ENCODE measurements at regions not wholly inside any gene's neighbourhood (a gene's known extent, or its start where the extent isn't known, plus 50 kb on each side); places are given as distances from the start of the nearest gene placed in this dataset.

DNA sequence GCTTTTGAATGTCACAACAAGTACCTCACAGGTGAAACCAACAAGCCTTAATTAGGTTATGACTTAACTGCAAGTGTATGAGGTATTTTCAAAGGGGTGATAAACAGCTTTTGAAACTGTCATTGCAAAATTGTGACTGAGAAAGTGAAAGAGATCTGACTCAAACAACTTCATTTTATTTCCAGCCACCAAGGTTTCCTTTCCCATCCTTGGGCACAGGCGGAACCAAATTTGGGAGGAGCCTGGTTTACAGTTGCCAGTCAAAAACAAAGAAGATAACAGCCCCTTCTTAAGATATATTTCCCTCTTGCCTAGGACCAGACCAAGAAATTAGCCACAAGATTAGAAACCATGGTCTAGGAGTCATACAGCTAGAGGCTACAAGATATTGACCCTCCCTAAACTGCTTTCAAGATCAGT lies 417.1 kb downstream of the CSNK1G3 start:
- Histone ChIP-seq H3K4me3 (no peak overlapping the region), H3K27ac (peak overlapping the region in 1 of 2 donors; percentile 13), H3K4me1 (no peaks in the 10 kb centered on the region), H3K9me3 (no peaks in the 10 kb centered on the region), H3K36me3 (no peaks in the 10 kb centered on the region), H3K27me3 (no peaks in the 10 kb centered on the region)
- no peak for DNase-seq (ENCODE audit: low spot score)
- TF ChIP-seq CTCF (IDR thresholded peaks at IDR 0.05) = no peak

DNA sequence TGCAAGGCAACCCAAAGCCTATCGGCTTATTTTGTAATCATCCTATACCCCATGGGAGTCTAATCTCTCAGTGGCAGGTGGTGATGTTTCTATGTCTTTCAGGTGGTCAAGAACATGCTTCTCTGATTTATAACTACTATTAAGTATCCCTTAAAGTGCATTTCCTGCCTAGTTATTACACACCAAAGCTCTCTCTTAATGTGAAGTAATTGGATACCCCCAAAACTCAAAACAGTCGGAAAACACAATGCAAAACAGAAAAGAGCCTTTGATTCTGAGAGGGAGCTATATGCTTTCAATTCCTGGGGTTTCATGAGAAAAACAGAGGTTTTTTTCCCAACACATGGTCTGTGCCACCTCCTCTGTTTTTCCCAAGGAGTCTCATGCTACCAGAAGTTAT lies 416.4 kb downstream of the CSNK1G3 start:
- Histone ChIP-seq H3K4me3 (no peak overlapping the region), H3K27ac (no peak overlapping the region), H3K4me1 (no peaks in the 10 kb centered on the region), H3K27me3 (no peaks in the 10 kb centered on the region), H3K36me3 (no peaks in the 10 kb centered on the region), H3K9me3 (no peaks in the 10 kb centered on the region)
- no peak for DNase-seq (ENCODE audit: low spot score)
- TF ChIP-seq CTCF (IDR thresholded peaks at IDR 0.05) = no peak

DNA sequence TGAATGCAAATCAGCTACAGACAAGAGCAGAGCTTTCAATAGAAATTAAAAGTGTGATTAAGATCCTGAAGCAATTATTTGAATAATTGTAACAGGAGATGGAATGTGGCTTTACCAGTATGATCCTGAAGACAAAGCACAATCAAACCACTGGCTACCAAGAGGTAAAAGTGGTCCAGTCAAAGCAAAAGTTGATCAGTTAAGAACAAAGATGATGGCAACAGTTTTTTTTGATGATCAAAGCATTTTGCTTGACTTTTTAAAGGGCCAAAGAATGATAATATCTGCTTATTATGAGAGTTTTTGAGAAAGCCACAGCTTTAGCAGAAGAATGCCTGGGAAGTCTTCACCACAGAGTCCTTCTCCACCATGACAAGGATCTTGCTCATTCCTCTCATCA lies 409.2 kb downstream of the CSNK1G3 start:
- Histone ChIP-seq H3K9me3 (no peaks in the 10 kb centered on the region), H3K36me3 (no peaks in the 10 kb centered on the region), H3K4me1 (peaks cover 0 to 11% of the 10 kb centered on the region in 2 donors), H3K27ac (no peak overlapping the region), H3K27me3 (no peaks in the 10 kb centered on the region), H3K4me3 (no peak overlapping the region)
- TF ChIP-seq CTCF (IDR thresholded peaks at IDR 0.05) = no peak
- no peak for DNase-seq (ENCODE audit: low spot score)

GRCh38 chr5:123916345-123917121 lies 404.6 kb downstream of the CSNK1G3 start:
- H3K4me3 ChIP-seq = peak overlapping the region in 1 of 2 donors; percentile 6
- peaks cover 0 to 15% of the 10 kb centered on the region in 2 donors for H3K4me1 ChIP-seq
- TF ChIP-seq CTCF (IDR thresholded peaks at IDR 0.05) = no peak
- no peak for DNase-seq (ENCODE audit: low spot score)
- H3K9me3 ChIP-seq = peaks cover 0 to 17% of the 10 kb centered on the region in 2 donors
- peak overlapping the region; percentile 72 to 82 for H3K27ac ChIP-seq
- no peaks in the 10 kb centered on the region for H3K27me3 ChIP-seq
- H3K36me3 ChIP-seq = no peaks in the 10 kb centered on the region

DNA sequence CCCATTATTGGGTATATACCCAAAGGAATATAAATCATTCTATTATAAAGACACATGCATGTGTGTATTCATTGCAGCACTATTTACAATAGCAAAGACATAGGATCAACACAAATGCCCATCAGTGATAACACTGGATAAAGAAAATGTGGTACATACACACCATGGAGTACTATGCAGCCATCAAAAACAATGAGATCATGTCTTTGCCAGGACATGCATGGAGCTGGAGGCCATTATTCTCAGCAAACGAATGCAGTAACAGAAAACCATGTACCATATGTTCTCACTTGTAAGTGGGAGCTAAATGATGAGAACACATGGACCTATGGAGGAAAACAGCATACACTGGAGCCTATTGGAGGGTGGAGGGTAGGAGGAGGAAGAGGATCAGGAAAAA lies 402.4 kb downstream of the CSNK1G3 start:
- no peaks in the 10 kb centered on the region for H3K27me3 ChIP-seq
- H3K36me3 ChIP-seq = no peaks in the 10 kb centered on the region
- no peak for DNase-seq (ENCODE audit: low spot score)
- no peak overlapping the region for H3K4me3 ChIP-seq
- peaks cover 0 to 15% of the 10 kb centered on the region in 2 donors for H3K4me1 ChIP-seq
- TF ChIP-seq CTCF (IDR thresholded peaks at IDR 0.05) = no peak
- H3K27ac ChIP-seq = no peak overlapping the region
- peaks cover 0 to 17% of the 10 kb centered on the region in 2 donors for H3K9me3 ChIP-seq

GRCh38 chr5:123907349-123907748 lies 395.4 kb downstream of the CSNK1G3 start:
- H3K9me3 ChIP-seq = no peaks in the 10 kb centered on the region
- H3K4me1 ChIP-seq = no peaks in the 10 kb centered on the region
- H3K27me3 ChIP-seq = no peaks in the 10 kb centered on the region
- H3K36me3 ChIP-seq = no peaks in the 10 kb centered on the region
- DNase-seq (ENCODE audit: low spot score) = no peak
- H3K27ac ChIP-seq = no peak overlapping the region
- TF ChIP-seq CTCF (IDR thresholded peaks at IDR 0.05) = no peak
- no peak overlapping the region for H3K4me3 ChIP-seq
